ENCODE measurements at regions not wholly inside any gene's neighbourhood (a gene's known extent, or its start where the extent isn't known, plus 50 kb on each side); places are given as distances from the start of the nearest gene placed in this dataset.

DNA sequence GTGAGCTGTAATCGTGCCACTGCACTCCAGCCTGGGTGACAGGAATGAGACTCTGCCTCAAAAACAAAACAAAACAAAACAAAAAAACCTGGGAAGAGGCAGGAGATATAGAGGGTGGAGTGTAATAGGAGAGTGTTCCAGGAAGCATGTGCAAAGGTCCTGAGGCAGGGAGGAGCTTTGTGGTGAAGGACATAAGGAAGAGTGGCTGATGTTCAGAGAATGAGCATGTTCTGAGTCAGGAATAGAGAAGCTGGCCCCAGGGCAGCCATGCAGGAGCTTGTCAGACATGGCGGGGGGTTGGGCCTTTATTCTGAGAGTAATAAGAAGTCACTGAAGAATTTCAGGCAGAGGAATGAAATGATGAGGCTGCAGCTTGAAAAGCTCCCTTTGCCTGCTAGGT, 337.0 kb downstream of the CDH26 start:
- Histone ChIP-seq H3K9ac (ENCODE audit: insufficient read depth in 1 of 2, low read length in 2 of 2) (no peak overlapping the region), H3K27ac (ENCODE audit: low read depth in 1 of 2, low read length in 1 of 2) (no peak overlapping the region), H3K4me1 (ENCODE audit: control insufficient read depth in 5 of 5, insufficient read depth in 5 of 5, low read length in 5 of 5) (peaks cover 0 to 2% (median 0%) of the 10 kb centered on the region in 5 donors), H3K27me3 (ENCODE audit: control insufficient read depth in 3 of 3, insufficient read depth in 3 of 3, low read length in 2 of 3) (no peaks in the 10 kb centered on the region), H3K9me3 (ENCODE audit: control insufficient read depth in 4 of 4, insufficient read depth in 3 of 4, low read length in 3 of 4) (peaks cover 0 to 2% (median 0%) of the 10 kb centered on the region in 4 donors), H3K36me3 (ENCODE audit: control insufficient read depth in 4 of 4, insufficient read depth in 4 of 4, low read length in 4 of 4) (no peaks in the 10 kb centered on the region), H3K4me3 (no peak overlapping the region)
- ATAC-seq (ENCODE audit: insufficient read depth, low FRiP score) = no peak
- TF ChIP-seq, protein P1, sequence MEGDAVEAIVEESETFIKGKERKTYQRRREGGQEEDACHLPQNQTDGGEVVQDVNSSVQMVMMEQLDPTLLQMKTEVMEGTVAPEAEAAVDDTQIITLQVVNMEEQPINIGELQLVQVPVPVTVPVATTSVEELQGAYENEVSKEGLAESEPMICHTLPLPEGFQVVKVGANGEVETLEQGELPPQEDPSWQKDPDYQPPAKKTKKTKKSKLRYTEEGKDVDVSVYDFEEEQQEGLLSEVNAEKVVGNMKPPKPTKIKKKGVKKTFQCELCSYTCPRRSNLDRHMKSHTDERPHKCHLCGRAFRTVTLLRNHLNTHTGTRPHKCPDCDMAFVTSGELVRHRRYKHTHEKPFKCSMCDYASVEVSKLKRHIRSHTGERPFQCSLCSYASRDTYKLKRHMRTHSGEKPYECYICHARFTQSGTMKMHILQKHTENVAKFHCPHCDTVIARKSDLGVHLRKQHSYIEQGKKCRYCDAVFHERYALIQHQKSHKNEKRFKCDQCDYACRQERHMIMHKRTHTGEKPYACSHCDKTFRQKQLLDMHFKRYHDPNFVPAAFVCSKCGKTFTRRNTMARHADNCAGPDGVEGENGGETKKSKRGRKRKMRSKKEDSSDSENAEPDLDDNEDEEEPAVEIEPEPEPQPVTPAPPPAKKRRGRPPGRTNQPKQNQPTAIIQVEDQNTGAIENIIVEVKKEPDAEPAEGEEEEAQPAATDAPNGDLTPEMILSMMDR (IDR thresholded peaks at IDR 0.05; ENCODE audit: control extremely low read depth, extremely low read depth) = no peak
- 88 to 89% methylated on average over 2 of the region's 2 CpGs for WGBS, 2 donors
- DNase-seq = no peak

DNA sequence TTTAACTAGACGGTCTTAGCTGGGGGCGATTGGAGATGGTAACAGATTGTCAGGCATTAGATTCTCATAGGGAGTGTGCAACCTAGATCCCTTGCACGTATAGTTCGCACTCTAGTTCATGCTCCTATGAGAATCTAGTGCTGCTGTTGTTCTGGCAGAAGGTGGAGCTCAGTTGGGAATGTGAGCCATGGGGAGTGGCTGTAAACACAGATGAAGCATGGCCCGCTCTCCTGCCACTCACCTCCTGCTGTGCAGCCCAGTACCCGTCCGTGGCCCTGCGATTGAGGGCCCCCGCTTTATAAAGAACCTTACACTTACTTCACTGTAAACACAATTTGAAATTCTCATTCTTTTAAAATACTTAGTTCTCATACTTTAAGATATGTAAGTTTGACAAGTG, 339.4 kb downstream of the CDH26 start:
- H3K36me3 ChIP-seq (ENCODE audit: control insufficient read depth in 4 of 4, insufficient read depth in 4 of 4, low read length in 4 of 4) = no peaks in the 10 kb centered on the region
- WGBS, 2 donors = 67 to 80% methylated on average over 9 of the region's 9 CpGs
- H3K27me3 ChIP-seq (ENCODE audit: control insufficient read depth in 3 of 3, insufficient read depth in 3 of 3, low read length in 2 of 3) = no peaks in the 10 kb centered on the region
- no peak overlapping the region for H3K4me3 ChIP-seq
- H3K9me3 ChIP-seq (ENCODE audit: control insufficient read depth in 4 of 4, insufficient read depth in 3 of 4, low read length in 3 of 4) = no peaks in the 10 kb centered on the region
- DNase-seq (no peak), ATAC-seq (ENCODE audit: insufficient read depth, low FRiP score) (no peak)
- H3K4me1 ChIP-seq (ENCODE audit: control insufficient read depth in 5 of 5, insufficient read depth in 5 of 5, low read length in 5 of 5) = peaks cover 0 to 2% (median 0%) of the 10 kb centered on the region in 5 donors
- TF ChIP-seq, protein P1 (IDR thresholded peaks at IDR 0.05; ENCODE audit: control extremely low read depth, extremely low read depth) = no peak
- no peak overlapping the region for H3K27ac ChIP-seq (ENCODE audit: low read depth in 1 of 2, low read length in 1 of 2)
- H3K9ac ChIP-seq (ENCODE audit: insufficient read depth in 1 of 2, low read length in 2 of 2) = no peak overlapping the region

DNA sequence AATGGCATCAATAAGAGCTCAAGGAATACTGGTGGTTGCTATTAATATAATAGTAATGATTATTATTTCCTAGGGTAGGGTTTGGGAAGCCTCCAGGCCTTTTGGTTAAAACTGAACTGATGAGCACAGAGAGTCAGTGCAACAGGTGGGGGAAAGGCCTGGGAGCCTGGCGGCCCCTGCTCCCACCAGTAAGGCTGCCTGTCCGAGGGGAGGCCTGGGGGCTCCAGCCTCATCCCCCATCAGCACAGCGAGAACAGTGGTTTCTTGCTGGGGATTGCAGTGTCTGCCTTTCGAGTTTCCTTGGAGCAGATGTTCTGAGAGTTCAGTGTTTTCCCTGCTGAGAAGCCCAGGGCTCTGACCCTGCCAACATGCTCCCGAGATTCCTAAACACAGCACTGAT, 340.4 kb downstream of the CDH26 start:
- Histone ChIP-seq H3K36me3 (ENCODE audit: control insufficient read depth in 4 of 4, insufficient read depth in 4 of 4, low read length in 4 of 4) (no peaks in the 10 kb centered on the region), H3K4me1 (ENCODE audit: control insufficient read depth in 5 of 5, insufficient read depth in 5 of 5, low read length in 5 of 5) (peaks cover 0 to 2% (median 0%) of the 10 kb centered on the region in 5 donors), H3K9ac (ENCODE audit: insufficient read depth in 1 of 2, low read length in 2 of 2) (no peak overlapping the region), H3K27me3 (ENCODE audit: control insufficient read depth in 3 of 3, insufficient read depth in 3 of 3, low read length in 2 of 3) (no peaks in the 10 kb centered on the region), H3K27ac (ENCODE audit: low read depth in 1 of 2, low read length in 1 of 2) (no peak overlapping the region), H3K4me3 (no peak overlapping the region), H3K9me3 (ENCODE audit: control insufficient read depth in 4 of 4, insufficient read depth in 3 of 4, low read length in 3 of 4) (no peaks in the 10 kb centered on the region)
- 77 to 86% methylated on average over 5 of the region's 5 CpGs for WGBS, 2 donors
- no peak for DNase-seq
- no peak for ATAC-seq (ENCODE audit: insufficient read depth, low FRiP score)
- TF ChIP-seq, protein P1 (IDR thresholded peaks at IDR 0.05; ENCODE audit: control extremely low read depth, extremely low read depth) = no peak

DNA sequence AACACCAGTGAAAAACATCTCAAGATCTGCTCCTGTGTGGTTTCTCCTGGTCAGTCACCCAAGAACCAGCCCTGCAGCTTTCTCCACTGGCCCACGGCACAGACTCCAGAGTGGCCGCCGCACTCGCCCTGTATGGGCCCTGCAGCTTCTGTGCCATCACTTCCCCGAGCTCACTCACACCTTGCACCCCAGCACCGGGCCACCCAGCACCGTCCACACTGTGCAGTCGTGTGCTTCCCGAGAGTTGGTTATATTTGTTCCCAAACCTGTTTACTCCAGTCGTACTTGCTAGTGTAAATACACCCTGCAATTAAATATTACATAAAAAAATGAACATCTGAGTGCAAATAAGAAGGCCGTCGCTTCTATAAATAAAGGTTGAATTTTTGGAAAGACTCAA, 341.7 kb downstream of the CDH26 start:
- WGBS, 2 donors = 75 to 92% methylated on average over 12 of the region's 12 CpGs
- TF ChIP-seq, protein P1 (IDR thresholded peaks at IDR 0.05; ENCODE audit: control extremely low read depth, extremely low read depth) = no peak
- no peak for DNase-seq
- no peaks in the 10 kb centered on the region for H3K27me3 ChIP-seq (ENCODE audit: control insufficient read depth in 3 of 3, insufficient read depth in 3 of 3, low read length in 2 of 3)
- H3K36me3 ChIP-seq (ENCODE audit: control insufficient read depth in 4 of 4, insufficient read depth in 4 of 4, low read length in 4 of 4) = no peaks in the 10 kb centered on the region
- no peak overlapping the region for H3K27ac ChIP-seq (ENCODE audit: low read depth in 1 of 2, low read length in 1 of 2)
- no peak overlapping the region for H3K4me3 ChIP-seq
- H3K4me1 ChIP-seq (ENCODE audit: control insufficient read depth in 5 of 5, insufficient read depth in 5 of 5, low read length in 5 of 5) = peaks cover 0 to 2% (median 0%) of the 10 kb centered on the region in 5 donors
- no peaks in the 10 kb centered on the region for H3K9me3 ChIP-seq (ENCODE audit: control insufficient read depth in 4 of 4, insufficient read depth in 3 of 4, low read length in 3 of 4)
- H3K9ac ChIP-seq (ENCODE audit: insufficient read depth in 1 of 2, low read length in 2 of 2) = no peak overlapping the region
- no peak for ATAC-seq (ENCODE audit: insufficient read depth, low FRiP score)

All from lung (tissue), 11 donors.